RCC 7860 (cell line): ENCODE measurements at regions not wholly inside any gene's neighbourhood (a gene's known extent, or its start where the extent isn't known, plus 50 kb on each side); places are given as distances from the start of the nearest gene placed in this dataset.
"Not testable (repeated sequence)": the region's sequence is repeated elsewhere in the genome, so short reads cannot be mapped to it uniquely, and the experiment has no call there.

ENCODE experiments used
- DNase-seq: peaks from one replicate; pipeline ENCODE4 v3.0.0-alpha.2; 2015; ENCODE audit warnings: low spot score
- FAIRE-seq: peaks from 2 replicates; lab custom pipeline; 2012; peaks lifted over from hg19 to GRCh38; lab: Jason Lieb, UNC

DNA sequence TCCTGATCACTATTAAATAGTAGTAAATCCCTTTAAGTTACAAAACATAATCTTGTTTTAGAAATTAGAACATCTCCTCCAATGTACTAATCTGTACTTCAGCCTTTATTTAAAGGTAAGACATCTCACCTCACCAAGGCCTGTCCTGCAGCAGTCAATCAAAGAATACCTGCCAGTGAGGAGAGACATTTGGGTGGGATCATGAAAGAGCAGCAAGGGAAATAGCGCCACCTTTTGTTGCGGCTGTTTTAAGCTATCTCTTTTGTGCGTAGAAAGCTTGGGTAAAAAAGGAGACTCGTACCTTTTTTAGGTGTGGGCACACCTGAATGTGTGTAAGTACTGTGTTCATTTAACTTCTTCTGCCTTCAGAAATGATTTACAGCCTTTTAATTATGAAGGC is 117.8 kb upstream of the TMTC1 start:
- no peak for FAIRE-seq
- no peak for DNase-seq

DNA sequence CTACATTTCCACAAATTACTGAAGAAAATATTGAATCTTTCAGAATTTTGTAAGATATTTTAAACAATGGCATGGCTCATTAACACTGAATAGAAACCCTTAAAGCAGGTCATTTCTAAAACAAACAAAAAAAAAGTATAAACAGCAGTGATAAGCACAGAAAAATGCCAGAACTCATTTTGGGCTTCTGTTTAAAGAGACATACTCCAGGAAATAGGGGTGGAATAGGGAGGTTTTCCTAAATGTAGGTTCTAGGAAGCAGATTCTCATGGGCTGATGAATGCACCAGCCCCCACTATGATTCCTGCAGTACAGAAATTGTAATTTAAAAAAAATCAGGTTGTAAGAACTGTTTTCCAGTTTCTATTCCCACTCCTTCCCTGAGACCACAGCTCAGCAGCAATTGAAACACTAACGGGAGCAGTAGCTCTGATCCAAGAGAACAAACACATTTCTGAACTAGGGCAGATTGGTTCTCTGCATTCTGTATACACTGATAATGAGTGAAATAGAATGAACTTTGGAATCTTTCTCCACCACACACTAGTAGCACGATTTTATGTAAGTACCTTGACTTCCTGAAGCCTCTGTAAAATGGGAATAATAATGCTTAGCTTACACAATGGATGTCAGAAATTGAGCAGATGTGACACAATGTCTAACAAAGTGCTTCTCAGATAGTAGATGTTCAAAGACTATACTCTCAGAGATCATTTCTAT is 115.6 kb upstream of the TMTC1 start:
- no peak for FAIRE-seq
- no peak for DNase-seq

DNA sequence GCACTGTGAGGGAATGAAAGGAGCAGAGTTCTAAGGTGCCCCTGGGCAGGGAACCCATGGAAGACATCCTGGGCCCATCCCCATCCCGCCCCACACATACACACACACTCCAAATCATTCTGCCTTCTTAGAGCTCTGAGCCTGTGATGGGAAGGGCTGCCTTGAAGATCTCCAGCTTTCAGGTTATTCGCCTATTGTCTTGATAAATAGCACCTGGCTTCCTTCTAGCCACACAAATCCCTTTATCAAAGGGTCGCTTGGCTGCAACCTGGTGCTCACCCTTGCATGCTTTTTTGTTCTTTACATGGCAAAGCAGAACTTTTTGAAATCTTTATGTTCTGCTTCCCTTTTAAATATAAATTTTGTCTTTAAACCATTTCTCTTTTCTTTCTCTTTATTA is 112.2 kb upstream of the TMTC1 start:
- no peak for DNase-seq
- no peak for FAIRE-seq

DNA sequence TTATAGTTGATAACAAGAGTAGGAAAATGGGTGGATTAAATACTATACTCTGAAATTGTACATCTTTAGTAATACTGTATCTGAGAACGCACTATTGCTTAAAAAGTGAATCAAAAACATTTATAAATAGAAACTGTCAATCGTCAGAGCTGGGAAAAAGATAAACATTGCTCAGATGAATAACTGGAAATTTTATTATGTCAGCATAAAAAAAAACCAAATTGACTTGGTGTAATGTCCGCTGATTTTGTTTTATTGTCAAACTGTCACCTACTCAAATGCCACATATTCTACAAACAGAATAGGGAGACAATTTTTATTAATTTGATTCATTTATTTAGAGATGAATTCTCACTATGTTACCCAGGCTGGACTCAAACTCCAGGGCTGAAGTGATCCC is 109.3 kb upstream of the TMTC1 start:
- no peak for FAIRE-seq
- DNase-seq: no peak

DNA sequence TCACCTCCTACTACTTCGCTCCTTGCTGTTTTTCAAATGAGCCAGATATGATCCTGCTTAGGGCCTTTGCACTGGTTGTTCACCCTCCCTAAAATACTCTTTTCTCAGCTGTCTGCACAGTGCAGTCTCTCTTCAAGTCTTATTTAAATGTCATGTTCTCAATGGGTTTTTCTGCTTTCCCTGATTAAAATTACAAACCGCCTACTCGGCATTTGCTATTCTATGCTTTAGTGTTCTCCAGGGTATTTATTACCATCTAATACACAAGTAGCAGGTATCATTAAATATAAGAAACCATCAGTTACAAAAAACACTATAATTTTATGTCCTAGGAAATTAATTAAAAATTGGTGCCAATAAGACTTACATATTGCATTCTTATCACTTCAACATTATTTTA is 108.0 kb upstream of the TMTC1 start:
- FAIRE-seq: no peak
- DNase-seq: no peak

DNA sequence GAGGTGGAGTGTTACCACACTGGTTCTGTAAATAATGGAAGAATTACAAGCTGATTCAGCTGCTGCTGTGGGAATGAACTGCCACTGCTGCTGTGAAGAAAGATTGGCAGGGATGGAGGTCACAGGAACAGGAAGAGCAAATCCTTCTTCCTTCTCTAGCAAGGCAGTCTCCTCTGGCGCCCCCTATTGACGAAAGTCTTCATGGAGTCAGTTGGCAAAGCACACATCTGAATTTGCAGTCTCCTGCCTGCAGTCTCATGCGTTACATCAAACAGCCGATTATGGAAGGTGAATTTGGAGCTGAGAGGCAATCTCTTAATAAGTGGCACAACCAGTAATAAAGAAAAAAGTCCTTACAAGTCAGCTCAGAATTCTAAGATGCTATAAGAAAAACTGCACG is 106.0 kb upstream of the TMTC1 start:
- FAIRE-seq (no peak), DNase-seq (no peak)

DNA sequence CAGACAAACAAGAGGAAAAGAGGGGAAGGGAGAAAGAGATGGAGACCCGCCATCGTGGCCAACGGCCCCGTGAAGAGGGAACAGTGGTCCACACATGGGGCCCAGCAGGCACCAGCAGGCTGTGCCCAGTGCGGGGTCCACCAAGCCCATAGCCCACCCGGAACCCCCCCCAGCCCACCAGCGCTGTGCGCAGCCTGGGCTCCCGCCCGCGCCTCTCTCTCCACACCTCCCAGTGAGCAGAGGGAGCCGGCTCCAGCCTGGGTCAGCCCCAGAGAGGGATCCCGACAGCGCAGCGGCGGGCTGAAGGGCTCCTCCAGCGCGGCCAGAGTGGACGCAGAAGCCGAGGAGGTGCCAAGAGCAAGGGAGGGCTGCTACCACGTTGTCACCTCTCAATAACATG is 105.0 kb upstream of the TMTC1 start:
- no peak for FAIRE-seq
- no peak for DNase-seq

DNA sequence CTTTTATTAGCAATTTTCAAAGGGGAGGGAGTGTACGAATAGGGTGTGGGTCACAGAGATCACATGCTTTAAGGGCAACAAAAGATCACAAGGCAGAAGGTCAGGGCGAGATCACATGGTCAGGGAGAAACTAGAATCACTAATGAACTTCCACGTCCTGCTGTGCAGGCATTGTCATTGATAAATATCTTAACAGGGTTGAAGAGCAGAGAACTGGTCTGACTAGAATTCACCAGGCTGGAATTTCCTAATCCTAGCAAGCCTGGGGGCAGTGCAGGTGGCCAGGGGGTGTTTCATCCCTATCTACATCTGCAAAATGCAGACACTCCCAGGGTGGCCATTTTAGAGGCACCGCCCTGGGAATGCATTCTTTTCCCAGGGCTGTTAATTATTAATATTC is 101.2 kb upstream of the TMTC1 start:
- not testable (repeated sequence) for DNase-seq, FAIRE-seq

DNA sequence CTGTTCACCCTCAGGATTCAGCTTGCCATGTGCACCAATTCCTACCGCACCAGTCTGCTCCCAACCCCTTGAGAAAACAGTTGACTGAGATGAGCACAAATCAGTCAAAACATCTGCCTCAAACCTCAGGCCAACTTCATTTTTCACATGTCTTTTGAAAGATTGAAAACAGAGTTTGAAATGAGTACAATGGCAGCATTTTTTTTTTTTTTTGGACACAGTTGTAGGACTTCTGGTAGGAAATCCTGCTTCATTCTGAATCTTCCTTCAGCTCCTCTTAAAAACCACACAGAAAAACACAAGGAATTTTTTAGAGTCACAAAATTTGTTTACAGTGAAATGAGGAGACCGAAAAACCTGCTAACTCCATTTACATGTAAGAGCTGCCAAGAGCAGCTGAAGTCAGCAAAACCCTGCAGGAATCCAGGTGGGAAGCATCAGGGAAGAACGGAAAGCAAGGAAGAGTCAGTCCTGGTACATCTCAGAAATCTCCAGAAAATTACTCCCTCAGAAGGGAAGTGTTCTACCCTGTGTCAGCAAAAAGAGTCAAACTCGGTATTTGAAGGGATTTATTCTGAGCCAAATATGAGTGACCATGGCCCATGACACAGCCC is 100.3 kb upstream of the TMTC1 start:
- FAIRE-seq (no peak), DNase-seq (no peak)

DNA sequence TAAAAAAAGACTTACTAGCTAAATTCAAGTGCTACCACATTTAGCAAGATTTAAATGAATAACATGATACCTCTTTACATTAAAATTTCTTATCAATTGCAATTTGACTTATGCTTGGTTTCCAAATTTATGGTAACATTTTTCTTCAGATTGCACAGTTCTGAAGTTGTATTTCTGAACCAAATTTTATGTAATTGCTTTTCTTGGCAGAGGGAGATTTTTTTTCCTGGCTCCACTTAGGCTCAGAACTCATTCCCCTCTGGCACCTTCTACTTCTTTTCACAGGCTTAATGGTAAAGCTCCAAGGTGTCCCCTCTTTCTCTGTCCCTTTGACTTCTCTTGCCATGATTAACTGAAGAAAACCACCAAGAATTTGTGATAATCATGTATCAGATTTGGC is 99.8 kb upstream of the TMTC1 start:
- no peak for FAIRE-seq
- DNase-seq: no peak

DNA sequence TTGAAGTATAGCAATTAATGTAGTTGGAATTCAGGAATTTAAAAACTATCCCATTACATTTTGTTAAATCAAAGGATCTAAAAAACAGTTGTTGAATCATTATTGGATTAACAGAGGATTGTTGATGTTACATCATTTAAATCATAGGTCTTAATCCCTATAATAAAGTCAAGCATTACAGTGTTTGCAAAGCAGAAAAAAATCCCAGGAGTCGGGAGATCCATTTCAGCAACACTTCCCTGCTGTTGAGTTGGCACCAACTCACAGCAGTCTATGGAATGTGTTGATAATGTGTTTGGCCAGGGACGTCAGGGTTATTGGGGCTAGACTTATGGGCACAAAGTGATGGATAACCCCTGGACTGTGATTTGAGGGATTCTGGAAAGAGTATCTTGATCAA is 99.1 kb upstream of the TMTC1 start:
- FAIRE-seq (no peak), DNase-seq (no peak)

DNA sequence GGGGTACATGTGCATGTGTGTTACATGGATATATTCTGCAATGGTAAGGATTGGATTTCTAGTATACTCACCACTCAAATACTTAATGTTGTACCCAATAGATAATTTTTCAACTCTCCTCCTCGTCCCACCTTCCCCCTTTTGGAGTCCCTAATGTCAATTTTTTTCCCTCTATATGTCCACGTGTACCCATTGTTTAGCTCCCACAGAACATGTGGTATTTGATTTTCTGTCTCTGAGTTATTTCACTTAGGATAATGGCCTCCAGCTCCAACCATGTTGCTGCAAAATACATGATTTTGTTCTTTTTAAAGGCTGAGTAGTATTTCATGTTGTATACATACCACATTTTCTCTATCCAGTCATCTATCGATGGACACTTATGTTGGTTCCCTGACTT is 97.2 kb upstream of the TMTC1 start:
- DNase-seq: no peak
- no peak for FAIRE-seq

DNA sequence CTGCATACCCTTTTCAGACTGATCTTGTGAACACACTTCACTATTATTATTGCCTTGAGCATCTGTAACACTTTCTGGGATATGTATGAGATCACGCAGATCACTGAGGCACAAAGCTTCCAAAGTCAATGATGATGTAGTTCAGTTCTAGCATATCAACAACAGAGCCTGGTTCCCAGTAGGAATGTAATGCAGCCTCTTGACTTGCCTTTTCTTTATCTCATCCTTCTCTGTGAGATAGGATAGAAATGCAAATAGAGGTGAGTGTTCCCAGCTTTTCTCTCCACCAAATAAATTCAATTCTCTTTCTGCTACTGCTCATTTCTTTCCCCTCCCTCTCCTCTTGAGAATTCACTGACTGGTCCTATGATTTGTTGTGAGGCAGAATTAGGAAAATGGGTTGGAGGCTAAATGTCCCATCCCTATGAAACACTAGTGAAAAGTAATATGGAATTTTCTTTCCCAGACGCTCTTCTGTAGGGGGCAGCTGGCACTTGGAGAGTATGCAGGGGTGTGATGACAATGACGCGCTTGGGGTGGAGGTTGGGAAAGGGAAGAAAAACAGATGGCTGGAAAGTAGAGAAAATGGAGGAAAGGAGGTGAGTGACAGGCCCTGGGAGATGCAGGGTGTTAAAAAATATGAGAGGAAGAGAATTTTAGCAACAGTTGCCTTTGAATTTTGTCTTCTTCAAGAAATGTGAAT is 96.0 kb upstream of the TMTC1 start:
- FAIRE-seq (no peak), DNase-seq (no peak)

DNA sequence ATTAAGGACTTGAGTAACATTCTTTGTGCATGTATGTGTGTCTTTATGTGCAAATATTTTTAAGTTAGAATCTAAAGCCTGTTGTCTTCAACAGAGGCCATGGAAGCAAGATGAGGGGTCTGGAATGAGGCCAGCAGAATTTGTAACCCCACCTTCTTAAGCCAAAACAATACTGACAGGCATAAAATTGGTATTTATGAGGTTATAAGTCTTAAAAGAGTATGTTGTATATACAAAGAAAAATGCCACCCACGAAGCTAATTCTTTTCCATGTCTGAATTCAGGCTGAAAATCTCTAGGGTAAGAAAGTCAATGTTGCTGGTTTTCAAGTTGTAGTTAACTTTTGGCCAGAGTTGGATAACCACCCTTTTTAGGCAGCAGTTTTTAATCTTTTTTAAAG is 86.2 kb upstream of the TMTC1 start:
- no peak for DNase-seq
- FAIRE-seq: no peak

DNA sequence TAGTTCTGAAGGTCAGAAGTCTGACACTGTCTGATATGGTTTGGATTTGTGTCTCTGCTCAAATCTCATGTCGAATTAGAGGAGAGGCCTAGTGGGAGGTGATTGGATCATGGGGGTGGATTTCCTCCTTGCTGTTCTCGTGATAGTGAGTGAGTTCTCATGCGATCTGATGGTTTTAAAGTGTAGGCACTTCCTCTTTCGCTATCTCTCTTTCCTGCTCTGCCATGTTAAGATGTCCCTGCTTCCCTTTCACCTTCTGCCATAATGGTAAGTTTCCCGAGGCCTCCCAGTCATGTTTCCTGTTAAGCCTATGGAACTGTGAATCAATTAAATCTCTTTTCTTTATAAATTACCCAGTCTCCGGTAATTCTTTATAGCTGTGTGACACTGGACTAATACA is 84.1 kb upstream of the TMTC1 start:
- no peak for FAIRE-seq
- DNase-seq: no peak

DNA sequence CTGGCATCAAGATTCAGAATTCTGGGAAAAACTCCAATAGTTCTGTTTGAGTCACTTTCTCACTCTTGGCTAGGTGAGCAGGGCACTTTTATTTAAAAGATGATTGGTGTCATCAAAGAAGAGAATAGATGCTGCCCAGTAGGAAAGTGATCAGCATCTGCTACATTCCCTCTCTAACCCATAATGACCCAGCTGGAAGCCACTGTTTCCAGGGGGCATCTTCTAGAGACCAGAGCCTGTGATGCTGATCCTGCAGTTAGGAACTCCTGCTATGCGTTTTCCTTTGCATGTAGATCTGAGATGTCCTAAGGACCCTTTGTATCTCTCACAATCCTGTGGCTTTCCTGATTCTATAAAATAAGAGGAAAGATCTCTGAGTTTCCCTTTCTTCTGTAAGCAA is 79.9 kb upstream of the TMTC1 start:
- FAIRE-seq (no peak), DNase-seq (no peak)

DNA sequence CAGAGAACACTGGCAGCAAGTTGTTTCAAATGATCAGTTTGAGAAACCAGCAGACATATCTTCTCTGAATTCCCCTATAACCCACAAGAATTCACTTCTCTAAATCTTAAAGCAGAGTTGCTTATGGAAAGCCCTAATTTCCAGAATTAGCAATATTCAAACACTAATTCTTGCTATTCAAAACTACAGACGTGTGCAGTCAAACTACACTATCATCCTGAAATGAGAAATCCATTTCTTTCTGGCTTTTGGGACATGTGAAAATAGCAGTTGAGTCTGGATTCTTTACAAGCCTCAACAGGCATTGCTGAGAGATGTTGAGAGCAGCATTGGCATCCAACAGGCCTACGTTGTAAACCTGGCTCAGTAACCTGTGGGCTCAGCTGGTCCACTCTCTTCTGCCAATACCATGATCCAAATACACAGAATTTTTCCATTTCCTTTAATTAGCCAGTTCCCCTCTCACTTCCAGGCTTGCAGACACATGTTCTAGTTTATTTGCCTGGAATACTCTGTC is 74.6 kb upstream of the TMTC1 start:
- DNase-seq (no peak), FAIRE-seq (no peak)

DNA sequence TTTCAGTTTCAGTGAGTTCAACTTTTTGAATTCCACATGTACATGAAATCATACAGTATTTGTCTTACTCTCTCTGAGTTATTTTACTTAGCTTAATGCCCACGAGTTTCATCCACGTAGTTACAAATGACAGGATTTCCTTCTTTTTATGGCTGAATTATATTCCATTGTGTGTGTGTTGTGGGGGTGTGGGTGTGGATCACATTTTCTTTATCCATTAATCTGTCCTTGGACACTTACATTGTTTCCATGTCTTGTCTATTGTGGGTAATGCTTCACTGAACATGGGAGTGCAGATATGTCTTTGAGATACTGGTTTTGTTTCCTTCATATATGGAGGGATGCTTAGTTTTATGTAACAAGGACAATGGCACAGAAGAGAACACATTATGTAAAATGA is 63.5 kb upstream of the TMTC1 start:
- FAIRE-seq (no peak), DNase-seq (no peak)

DNA sequence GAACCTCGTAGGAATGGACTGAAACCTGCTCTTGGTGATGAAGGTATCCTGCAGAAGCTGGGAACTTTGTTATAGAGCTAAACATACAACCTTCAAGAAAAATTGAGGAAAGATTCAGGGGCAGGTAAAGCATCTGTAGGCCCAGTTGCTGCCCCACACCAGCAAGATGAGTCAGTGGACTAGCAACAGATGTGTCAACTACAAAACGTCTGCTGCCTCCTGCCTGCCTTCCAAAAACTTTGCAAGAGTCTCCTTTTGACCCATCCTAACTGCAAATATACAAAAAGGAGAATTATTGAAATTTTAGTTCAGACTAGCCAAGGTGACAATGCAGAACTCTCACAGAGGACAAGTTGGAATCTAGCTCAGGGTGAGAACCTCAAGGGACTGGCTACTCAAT is 60.9 kb upstream of the TMTC1 start:
- FAIRE-seq (no peak), DNase-seq (no peak)

DNA sequence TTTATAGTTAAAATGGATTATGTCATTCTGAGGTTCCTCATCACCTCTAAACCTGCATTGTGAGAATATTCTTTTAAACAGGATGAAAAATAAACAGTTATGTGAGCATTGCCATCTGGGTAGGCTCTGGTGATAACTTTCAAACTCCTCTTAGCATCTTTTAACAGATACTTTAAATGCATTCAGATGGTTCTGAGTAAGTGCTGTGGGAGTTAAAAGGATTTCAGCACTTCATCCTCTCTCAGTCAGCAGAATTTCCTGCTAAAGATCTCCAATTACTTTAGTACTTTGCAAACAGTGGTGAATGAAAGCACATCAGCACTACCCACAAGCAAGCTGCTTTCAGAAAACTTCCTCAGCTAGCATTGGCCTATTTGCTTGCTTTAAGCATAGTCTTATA is 59.3 kb upstream of the TMTC1 start:
- no peak for FAIRE-seq
- DNase-seq: no peak

DNA sequence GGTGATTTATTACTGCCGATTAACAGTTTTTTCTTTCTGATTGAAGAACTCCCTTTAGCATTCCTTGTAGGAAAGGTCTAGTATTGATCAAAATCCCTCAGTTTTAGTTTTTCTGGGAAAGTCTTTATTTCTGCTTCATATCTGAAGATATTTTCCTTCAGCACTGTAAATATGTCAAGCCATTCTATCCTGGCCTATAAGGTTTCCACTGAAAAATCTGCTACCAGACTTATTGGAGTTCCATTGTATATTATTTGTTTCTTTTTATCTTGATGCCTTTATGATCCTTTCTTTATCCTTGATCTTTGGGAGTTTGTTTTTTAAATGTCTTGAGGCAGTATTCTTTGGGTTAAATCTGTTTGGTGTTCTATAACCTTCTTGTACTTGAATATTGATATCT is 55.0 kb upstream of the TMTC1 start:
- DNase-seq (no peak), FAIRE-seq (no peak)
